ENCODE measurements at regions not wholly inside any gene's neighbourhood (a gene's known extent, or its start where the extent isn't known, plus 50 kb on each side); places are given as distances from the start of the nearest gene placed in this dataset.
A peak's percentile ranks its signal among the peaks of the same experiment; 100 is the strongest.
"Not testable (repeated sequence)": the region's sequence is repeated elsewhere in the genome, so short reads cannot be mapped to it uniquely, and the experiment has no call there.

DNA sequence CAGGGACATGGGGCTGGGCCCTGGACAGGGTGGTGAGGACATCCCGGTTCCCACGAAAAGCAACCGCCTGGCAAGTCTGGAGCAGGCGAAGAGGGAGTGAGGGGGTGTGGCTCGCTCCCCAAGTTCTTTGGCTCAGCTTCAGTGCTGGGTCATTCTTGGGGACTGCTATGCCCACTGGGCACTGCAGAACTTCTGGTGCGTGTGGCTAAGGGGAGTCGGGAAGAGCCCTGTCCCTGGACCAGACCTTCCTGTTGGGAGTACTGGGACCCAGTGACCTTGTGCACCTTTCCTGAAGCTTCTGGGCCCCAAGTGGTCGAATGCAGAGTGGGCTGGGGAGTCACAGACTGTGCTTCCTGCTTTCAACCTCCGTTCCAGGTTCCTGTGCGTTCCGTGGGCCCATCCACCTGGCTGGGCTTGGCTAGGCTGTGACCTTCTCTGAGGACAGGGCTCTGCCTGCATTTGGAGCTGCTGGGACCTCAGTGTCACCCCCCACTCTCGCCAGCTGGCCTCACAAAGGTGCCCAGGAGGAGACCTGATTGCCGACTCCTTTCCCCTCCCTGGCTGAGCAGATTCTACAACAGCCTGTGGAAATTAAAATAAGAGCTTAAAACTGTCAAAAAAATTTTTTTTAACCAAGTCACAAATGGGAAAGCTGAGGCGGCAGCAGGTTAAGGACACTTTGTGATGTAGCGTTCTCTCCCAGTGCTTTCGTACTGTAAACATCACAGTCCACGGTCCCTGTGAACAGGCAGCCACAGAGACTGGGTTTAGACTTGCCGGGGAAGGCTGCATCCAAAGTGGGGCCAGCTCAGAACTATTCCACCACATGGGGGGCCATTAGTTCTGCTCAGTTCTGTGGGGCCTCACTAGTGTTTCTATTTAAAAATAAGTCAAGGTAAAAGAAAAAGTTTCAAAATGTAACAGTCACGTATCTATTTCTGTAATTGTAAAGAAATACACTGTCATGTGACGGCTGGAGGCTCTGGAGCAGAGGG, 63.8 kb upstream of the WNT7B start:
- DNase-seq = no peak

DNA sequence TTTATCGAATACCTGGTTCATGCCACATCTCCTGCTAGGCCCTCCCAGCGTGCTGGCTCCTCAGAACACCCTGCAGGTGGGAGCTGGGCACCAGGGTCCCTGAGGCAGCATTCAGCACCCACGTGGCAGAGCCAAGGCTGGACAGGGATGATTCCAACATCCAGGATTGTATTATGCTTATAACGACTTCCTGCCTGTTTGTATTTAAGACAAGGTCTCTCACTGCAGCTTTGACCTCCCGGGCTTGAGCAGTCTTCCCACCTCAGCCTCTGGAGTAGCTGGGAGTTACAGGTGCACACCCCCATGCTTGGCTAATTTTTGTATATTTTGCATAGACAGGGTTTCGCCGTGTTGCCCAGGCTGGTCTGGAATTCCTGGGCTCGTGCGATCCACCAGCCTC, 64.7 kb upstream of the WNT7B start:
- DNase-seq = no peak

DNA sequence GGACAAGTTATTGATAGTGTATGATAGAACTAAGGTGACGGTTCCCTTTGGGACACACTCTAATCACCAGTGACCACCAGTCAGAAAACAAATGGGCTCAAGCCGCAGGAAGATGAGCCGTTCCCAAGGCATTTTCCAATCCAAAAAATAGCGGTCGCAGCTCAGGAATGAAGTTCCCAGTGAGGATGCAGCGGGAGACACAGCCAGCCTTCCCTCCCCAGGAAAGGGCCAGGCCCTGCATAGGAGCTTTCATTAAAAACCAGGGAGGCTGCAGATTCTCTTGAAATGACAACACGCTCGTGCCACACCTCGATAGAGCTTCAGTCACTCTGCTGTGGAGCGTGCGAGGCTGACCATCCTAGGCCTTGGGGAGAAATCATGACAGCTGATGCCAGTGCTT, 65.8 kb upstream of the WNT7B start:
- no peak for DNase-seq

DNA sequence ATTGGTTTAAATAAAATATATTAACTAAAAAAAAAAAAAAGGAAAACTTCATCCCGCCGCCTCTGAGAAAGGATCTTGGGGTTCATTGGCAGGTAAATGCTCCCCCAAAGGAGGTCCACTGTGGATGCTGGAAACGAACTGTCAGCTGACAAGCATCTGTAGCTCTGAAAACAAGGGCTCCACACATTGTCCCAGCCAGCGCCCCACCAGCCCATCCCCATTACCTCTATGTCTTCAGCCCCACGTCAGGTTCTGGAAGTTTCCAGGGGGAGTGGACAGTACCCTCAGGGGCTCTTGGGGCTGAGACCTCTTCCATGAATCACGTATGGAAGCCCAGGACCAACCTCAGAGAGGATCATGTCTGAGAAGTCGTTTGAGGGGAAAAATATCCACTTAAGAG, 66.4 kb upstream of the WNT7B start:
- DNase-seq = no peak

DNA sequence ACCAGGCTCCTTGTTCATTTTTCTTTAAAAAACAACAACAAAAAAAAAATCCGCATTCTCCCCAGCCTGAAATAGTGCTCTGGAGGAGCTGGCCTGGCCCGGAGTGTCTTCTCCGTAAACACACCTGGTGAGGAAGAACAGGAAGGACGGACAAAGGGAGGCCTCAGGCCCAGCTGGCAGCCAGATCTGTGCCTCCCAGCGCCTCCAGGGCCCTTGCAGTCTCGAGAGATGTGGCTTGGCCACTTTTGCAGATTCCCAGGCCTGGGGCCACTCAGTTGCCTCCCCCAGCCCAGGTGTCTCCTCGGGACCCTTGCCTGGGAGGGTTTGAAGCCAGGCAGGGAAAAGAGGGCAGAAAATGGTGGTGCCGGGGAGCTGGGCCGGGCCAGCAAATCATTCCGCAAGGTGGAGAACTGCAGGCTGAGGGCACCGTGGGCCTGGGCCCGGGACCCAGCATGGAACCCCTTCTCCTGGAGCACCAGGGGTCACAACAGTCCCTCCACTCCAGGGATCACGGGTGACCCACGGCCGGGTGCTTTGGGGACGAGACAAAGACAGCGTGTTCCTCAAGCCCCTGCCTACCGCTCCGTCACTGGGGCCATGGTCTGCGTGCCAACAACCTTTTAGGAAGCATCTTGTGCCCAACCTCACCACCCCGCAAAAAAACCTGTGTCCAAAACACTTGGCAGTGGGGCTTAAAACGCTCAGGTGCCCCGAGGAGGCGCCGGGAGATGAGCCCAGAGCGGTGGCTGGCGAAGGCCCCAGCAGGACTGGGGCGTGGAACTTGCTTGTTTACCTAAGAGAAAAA, 67.1 kb upstream of the WNT7B start:
- DNase-seq = peak in 1 of 2 donors; percentile 19

DNA sequence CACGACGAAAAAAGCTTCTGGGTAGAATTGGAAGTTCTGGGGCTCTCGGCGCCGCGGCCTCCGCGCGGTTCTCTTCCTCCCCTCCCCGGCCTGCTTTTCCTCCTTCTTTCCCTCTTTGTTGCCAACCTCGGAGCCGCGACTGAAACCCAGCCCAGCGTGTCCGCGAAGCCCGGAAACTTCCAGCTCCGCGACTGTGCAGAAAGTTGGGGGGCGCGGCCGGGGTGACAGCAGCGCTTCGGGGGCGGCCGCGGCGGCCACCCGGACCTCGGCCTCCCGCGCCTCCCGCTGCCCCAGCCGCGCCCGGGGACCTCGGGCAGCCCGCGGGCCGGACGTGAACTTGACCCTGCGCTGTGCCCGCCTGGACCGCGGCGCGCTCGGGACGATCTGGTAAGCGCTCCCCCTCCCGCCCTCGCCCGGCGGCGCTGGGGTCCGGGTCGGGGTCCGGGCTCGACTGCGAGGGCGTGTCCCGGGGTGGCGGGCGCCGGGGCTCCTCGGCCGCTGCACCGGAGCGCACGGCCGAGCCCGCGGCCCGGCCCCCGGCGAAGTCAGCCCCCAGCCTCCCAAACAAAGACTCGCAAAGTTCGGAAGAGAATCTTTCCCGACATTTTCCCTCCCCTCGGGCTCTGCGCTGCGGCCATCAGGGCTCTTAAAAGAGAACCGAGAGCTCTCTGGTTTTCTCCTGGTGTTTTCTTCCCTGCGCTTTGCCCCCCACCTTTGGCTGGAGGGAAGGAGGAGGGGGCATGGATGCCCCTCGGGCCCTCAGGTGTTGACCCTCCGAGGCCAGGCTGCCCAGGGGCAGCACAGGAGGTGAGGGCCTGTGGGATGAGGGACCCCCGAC, 67.9 kb upstream of the WNT7B start:
- peak; percentile 7 to 32 for DNase-seq

DNA sequence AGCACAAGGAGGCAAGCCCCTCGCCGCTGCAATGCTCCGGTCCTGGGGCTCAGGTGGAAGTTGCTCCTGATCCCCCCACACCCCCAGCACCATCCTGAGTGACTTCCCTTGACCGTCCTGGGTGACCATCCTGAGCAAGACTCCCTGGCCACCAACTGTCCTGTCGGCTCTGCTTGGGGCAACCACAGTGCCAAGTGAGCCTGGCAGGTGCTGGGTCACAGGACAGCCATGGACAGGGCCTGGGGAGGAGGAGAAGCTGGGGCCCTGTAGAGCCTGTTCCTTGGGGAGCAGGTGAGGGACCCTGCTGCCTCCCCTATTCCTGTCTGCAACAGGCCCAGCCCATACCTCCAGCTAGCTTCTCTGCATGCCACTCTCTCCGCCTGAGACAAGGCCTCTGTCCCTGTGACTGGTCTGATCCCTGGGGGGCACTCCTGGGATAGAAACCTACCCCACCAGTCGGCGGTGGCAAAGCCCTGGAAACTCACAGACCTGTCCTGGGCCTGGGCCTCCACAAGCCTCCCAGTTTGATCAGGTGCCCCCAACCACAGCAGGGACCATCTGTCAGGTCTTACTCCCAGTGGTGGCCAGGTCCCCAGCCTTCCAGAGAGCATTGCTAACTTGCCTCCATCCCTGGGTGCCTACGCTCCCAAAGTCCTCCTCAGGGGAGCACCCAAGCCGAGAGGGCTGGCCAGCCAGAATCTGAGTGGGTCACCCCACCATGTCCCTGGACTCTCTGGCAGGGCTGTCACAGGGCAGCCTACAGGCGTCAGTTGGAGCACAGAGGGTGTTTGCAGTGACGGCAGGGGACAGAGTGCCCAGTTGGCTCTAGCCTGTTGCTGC, 68.7 kb upstream of the WNT7B start:
- no peak for DNase-seq

DNA sequence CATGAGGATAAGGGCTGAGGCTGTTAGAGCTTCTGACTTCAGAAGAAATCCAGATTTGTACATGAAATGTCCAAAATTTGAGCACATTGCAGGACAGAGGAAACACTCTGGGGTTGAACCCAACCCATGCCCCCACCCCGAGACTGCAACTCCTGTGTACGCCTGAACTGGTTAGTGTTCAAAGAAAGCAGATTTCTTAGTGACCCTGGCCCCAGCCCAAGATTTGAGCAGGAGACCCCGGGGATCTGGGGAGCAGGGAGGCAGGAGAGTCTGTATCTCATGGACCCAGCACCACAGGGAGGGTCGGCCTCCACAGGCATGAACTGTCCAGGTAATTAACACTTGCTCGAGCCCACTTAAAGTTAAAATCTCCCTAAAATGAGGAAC, 69.3 kb upstream of the WNT7B start:
- no peak for DNase-seq

DNA sequence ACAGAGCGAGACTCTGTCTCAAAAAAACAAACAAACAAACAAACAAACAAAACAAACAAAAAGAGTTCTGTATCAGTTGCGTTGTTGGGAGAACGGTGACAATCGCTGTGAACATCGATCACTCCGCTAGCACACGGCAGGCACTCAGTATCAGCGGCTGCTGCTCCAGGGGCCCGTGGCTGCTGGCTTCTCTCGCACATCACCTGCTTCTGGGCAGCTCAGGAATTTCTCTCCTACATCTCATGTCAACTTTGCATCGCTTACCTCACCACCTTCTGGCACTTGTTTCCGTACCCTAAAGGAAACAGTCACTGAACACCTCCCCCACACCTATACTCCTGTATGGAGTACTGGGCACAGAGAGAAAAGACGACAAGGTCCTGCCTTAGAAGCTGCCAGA, 70.3 kb upstream of the WNT7B start:
- no peak for DNase-seq

DNA sequence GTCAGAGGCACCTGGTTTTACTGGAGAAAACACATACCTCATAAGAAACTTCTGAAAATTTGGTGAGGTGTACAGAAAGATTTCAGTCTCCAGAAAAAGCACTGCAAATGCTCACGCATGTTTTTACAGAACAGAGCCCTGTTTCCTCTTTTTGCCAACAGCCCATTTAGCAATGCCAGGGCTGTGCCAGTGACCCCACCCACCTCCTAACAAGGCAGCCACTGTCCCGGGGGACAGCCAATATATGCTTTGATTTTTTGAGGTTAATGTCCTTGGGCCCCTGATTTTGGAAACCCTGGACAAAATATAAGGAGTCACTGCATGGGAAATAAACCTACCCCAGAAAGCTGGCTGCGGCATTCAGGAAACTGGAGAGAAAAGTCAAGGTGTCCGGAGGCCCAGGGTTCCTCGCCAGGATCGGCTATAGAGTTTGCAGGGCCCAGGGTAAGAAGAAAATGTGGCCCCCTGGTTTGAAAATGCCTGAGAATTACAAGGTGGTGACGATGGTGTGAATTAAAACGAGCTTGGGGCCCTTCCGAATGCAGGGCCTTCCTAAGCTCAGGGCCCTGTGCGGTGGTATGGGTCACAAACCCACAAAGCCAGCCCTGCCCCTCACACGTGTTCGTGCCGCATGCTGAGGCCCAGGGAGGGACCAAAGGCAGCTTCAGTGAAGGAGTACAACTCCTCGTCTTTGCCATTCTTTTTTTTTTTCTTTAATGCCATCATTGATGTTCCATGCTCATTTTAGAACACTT, 71.1 kb upstream of the WNT7B start:
- DNase-seq = peak; percentile 73 to 79

DNA sequence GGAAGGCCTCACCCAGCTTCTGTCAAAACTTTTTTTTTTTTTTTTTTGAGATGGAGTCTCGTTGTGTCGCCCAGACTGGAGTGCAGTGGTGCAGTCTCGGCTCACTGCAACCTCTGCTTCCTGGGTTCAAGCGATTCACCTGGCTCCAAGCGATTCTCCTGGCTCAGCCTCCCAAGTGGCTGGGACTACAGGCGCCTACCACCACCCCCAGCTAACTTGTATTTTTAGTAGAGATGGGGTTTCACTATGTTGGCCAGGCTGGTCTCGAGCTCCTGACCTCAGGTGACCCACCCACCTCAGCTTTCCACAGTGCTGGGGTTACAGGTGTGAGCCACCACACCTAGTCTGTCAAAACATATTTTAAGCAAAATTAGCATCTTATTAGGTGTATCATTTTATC, 71.7 kb upstream of the WNT7B start:
- not testable (repeated sequence) for DNase-seq

DNA sequence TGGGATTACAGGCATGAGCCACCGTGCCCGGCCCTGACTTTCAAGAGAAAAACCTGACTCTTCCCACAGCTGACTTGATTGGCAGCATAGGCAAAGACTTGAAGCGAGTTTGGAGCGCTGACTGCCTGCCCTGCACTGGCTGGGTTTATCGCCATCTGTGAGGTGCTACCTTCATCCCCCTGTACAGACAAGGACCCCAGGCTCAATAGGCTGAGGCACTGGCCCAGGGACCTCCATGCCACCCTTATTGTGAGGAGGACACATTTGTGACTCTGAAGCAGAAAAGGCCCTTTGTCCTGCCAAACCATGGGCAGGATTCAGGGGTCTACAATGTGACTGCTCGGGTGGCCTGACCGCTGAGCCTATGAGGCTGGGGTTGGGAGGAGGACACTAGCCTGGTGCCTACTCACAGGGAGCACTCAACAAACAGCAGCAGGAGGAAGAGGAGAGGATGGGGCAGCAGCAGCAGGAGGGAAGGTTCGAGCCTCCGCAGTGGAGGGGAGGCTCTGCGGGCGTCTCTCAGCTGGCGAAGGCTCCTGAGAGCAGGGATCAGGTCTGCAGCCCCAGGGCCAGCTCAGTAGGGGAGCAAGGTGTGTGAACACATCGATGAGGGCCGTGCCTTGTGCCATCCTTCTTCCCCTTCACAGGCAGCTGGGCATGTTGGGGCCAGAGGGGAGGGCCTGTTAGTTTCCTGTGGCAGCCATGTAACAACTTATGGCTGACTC, 72.9 kb upstream of the WNT7B start:
- DNase-seq = no peak

DNA sequence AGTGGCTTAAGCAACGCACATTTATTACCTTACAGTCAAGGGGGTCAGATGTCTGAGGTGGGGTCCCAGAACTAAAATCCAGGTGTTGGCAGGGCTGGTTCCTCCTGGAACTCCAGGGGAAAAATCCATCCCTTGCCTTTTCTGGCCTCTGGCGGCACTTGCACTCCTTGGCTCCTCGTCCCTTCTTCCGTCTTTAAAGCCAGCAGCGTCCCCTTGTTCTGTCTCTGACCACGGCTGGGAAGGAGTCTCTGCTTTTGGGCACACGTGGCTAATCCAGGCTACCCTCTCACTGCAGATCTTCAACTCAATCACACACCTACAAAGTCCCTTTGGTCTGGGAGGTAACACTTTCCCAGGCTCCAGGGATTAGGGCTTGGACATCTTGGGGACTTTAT, 73.5 kb upstream of the WNT7B start:
- DNase-seq = no peak

DNA sequence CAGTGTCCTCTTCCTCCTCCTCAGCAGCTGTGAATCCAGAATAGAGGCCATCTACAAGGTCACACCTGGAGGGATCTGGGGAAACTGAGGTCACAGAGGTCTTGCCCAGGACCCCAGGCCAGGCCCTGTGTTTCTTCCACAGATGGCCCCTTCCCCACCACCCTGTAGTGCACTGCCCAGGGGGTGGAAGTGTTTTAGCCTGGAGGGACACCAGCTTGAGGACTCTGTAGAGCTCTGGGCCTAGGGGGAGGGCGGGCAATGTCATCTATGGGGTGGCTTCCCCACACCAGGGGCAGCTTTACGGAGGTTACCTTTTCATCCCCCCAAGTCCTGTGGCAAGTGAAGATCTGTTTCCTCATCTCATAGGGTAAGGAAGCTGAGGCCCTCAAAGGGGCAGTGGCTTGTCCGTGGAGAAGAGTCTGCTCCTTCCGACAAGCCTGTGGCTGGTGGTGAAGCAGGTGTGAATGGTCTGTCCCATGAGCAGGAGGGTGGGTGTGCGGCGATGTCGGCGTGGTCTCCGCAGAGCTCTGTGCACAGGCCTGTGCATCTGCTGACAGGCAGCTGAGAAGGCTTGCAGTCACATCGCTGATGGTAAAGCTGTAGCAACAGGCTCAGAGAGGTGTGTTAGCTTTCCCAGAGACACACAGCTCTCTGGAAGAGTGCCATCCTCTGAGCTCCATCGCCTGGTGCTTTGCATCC, 74.1 kb upstream of the WNT7B start:
- DNase-seq = no peak

DNA sequence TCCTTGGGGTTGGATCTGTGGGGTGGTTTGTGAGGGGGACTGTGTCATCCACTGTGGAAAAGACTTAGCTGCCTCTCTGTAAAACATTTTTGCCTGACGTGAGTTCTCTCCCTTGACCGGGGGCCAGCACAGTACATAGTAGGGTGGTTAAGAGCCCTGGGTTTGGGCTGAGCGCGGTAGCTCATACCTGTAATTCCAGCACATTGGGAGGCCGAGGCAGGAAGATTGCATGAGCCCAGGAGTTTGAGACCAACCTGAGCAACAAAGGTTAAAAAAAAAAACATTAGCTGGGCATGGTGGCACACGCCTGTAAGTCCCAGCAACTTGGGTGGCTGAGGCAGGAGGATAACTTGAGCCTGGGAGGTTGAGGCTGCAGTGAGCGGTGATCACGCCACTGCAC, 74.7 kb upstream of the WNT7B start:
- DNase-seq = no peak

DNA sequence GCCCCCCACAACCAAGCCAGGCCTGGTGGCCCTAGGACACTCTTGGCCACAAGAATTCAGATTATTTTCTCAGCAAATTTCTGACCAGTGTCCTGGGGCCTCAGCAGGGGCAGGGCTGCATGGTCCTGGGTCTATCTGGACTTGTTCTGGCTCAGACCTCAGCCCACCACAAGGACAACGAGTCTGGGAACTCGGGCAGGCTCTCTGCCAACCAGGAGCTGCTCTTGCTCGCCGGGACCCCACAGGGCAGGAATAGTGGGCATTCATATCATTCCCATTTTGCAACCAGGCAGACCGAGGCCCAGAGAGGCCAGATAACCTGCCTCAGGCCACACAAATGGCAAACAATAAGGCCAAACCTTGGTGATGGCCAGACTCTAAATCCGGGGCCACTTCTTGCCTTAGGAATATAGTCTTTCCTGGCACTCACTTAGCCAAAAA, 75.4 kb upstream of the WNT7B start:
- DNase-seq = no peak

DNA sequence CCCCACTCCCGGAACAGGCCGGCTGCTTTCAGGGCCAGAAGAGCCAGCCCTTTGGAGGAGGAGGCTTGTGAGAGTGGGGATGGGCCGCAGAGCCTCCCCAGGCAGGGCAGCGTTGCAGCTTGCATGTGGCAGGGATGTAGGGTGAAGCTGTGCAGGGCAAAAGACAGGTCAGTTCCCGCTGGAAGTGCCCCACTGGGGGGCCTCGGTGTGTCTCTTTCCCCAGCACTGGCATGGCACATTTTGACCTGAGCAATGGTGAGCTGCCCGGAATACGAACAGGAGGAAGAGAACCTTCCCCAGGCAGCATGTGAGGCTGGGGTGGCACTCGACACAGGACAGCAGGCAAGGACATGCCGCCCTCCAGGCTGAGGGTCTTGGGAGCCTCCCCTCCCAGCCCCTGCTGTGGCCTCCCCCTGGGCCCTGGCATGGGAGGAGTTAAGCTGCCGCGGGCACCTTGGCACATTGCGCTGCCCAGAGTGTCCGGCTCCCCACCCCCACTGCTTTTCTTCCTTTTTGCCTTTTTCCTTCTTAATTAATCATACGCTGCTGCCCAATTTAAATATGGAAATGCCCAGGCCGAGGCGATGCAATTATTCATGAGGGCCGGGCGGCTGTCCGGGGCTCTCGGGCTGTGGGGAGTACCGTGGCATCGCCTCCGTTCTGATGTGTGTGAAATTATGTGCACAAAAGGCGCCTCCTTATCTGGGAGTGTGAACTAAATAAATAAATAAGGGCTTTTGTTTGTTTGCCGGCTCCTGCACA, 76.0 kb upstream of the WNT7B start:
- peak; percentile 23 to 26 for DNase-seq

DNA sequence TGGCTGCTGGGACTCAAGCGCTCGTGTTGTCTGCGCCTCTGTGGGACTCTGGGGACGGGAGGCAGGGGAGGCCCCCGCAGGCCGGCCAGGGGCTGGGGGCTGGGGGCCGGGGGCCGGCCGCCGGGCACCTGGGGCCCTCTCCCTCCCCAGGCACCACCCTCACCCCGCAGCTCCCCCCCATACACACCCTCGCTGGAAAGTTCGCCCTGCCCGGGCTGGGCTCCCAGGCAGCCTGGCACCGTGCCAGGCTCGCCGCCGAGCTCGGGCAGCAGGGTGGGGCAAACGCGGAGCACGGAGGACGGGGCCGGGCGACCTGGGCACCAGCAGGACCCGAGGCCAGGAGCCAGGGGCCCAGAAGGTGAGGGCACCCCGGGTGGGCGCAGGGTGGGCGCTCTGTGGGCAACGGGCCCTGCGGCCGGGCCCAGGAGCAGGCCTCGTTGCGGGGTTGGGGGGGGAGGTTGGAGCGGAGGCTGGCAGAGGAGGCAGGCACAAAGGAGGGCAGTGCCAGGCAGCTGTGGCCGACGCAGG, 76.7 kb upstream of the WNT7B start:
- DNase-seq = peak; percentile 50 to 60
